EL (cell line): ENCODE measurements at regions not wholly inside any gene's neighbourhood (a gene's known extent, or its start where the extent isn't known, plus 50 kb on each side); places are given as distances from the start of the nearest gene placed in this dataset.

ENCODE experiments used
- DNase-seq: peaks from one replicate; pipeline ENCODE4 v3.0.0-alpha.2; 2016

- peak; percentile 20 for DNase-seq
Measured at GRCh38 chr20:39795401-39796272, 833.5 kb downstream of the DHX35 start.

GRCh38 chr20:39792334-39792733, 830.2 kb downstream of the DHX35 start:
- no peak for DNase-seq

- no peak for DNase-seq
Measured at GRCh38 chr20:39789411-39789810, 827.3 kb downstream of the DHX35 start.

- DNase-seq: no peak
Measured at GRCh38 chr20:39785252-39785917, 823.2 kb downstream of the DHX35 start.

GRCh38 chr20:39784693-39785092, 822.5 kb downstream of the DHX35 start:
- no peak for DNase-seq

- no peak for DNase-seq
Measured at GRCh38 chr20:39778847-39779604, 816.9 kb downstream of the DHX35 start.

- DNase-seq: no peak
Measured at GRCh38 chr20:39778431-39778830, 816.3 kb downstream of the DHX35 start.

GRCh38 chr20:39777610-39778009, 815.5 kb downstream of the DHX35 start:
- DNase-seq: no peak

GRCh38 chr20:39775110-39775509, 813.0 kb downstream of the DHX35 start:
- peak; percentile 59 for DNase-seq

- DNase-seq: peak; percentile 8
Measured at GRCh38 chr20:39773380-39774000, 811.3 kb downstream of the DHX35 start.

- DNase-seq: no peak
Measured at GRCh38 chr20:39767352-39767751, 805.2 kb downstream of the DHX35 start.

- no peak for DNase-seq
Measured at GRCh38 chr20:39766333-39766732, 804.2 kb downstream of the DHX35 start.

GRCh38 chr20:39762716-39763115, 800.6 kb downstream of the DHX35 start:
- no peak for DNase-seq

GRCh38 chr20:39758876-39759275, 796.7 kb downstream of the DHX35 start:
- no peak for DNase-seq

- no peak for DNase-seq
Measured at GRCh38 chr20:39756828-39757227, 794.7 kb downstream of the DHX35 start.

- no peak for DNase-seq
Measured at GRCh38 chr20:39756369-39756768, 794.2 kb downstream of the DHX35 start.

GRCh38 chr20:39752262-39752876, 790.2 kb downstream of the DHX35 start:
- no peak for DNase-seq

GRCh38 chr20:39751557-39752137, 789.5 kb downstream of the DHX35 start:
- no peak for DNase-seq

- DNase-seq: no peak
Measured at GRCh38 chr20:39745380-39745779, 783.2 kb downstream of the DHX35 start.

GRCh38 chr20:39738651-39739050, 776.5 kb downstream of the DHX35 start:
- DNase-seq: no peak

- no peak for DNase-seq
Measured at GRCh38 chr20:39736434-39737327, 774.5 kb downstream of the DHX35 start.
